Forelimb muscle (tissue), 1 donor: ENCODE measurements at regions not wholly inside any gene's neighbourhood (a gene's known extent, or its start where the extent isn't known, plus 50 kb on each side); places are given as distances from the start of the nearest gene placed in this dataset.
"Not testable (repeated sequence)": the region's sequence is repeated elsewhere in the genome, so short reads cannot be mapped to it uniquely, and the experiment has no call there.

ENCODE experiments used
- DNase-seq: peaks from one replicate; pipeline ENCODE4 v3.0.0-alpha.2; 2013; ENCODE audit warnings: low read depth

GRCh38 chr22:19599626-19600243 is 75.5 kb upstream of the CLDN5 start:
- DNase-seq: no peak

- DNase-seq: not testable (repeated sequence)
Measured at GRCh38 chr22:19603346-19603745, 79.1 kb upstream of the CLDN5 start.

- DNase-seq: no peak
Measured at GRCh38 chr22:19603767-19604166, 79.6 kb upstream of the CLDN5 start.

- no peak for DNase-seq
Measured at GRCh38 chr22:19604711-19605268, 80.6 kb upstream of the CLDN5 start.

- DNase-seq: no peak
Measured at GRCh38 chr22:19605508-19606331, 81.5 kb upstream of the CLDN5 start.

- DNase-seq: no peak
Measured at GRCh38 chr22:19606332-19607191, 82.4 kb upstream of the CLDN5 start.

GRCh38 chr22:19607192-19608002 is 83.2 kb upstream of the CLDN5 start:
- no peak for DNase-seq

GRCh38 chr22:19608003-19608690 is 83.9 kb upstream of the CLDN5 start:
- no peak for DNase-seq

GRCh38 chr22:19609753-19610152 is 85.5 kb upstream of the CLDN5 start:
- not testable (repeated sequence) for DNase-seq

- DNase-seq: no peak
Measured at GRCh38 chr22:19610518-19611253, 86.5 kb upstream of the CLDN5 start.

- no peak for DNase-seq
Measured at GRCh38 chr22:19611590-19611989, 87.4 kb upstream of the CLDN5 start.

- DNase-seq: no peak
Measured at GRCh38 chr22:19612866-19613572, 88.8 kb upstream of the CLDN5 start.

- no peak for DNase-seq
Measured at GRCh38 chr22:19614536-19614863, 90.3 kb upstream of the CLDN5 start.

GRCh38 chr22:19615001-19615461 is 90.8 kb upstream of the CLDN5 start:
- DNase-seq: no peak

- no peak for DNase-seq
Measured at GRCh38 chr22:19615867-19616581, 91.8 kb upstream of the CLDN5 start.

GRCh38 chr22:19619144-19620009 is 94.9 kb upstream of the SEPTIN5 start:
- DNase-seq: no peak

- no peak for DNase-seq
Measured at GRCh38 chr22:19620742-19621371, 93.4 kb upstream of the SEPTIN5 start.
